ENCODE measurements at regions not wholly inside any gene's neighbourhood (a gene's known extent, or its start where the extent isn't known, plus 50 kb on each side); places are given as distances from the start of the nearest gene placed in this dataset.
"Not testable (repeated sequence)": the region's sequence is repeated elsewhere in the genome, so short reads cannot be mapped to it uniquely, and the experiment has no call there.

- no peak overlapping the region for H3K27ac ChIP-seq (ENCODE audit: low read depth)
- no peak overlapping the region for H3K4me3 ChIP-seq (ENCODE audit: low read depth, low read length)
- no peak for DNase-seq (ENCODE audit: extremely low spot score)
- no peaks in the 10 kb centered on the region for H3K4me1 ChIP-seq (ENCODE audit: insufficient read depth)
- no peaks in the 10 kb centered on the region for H3K36me3 ChIP-seq (ENCODE audit: insufficient read depth)
These were observed 443.1 kb upstream of the NFIA start for GRCh38 chr1:60639287-60639686.

GRCh38 chr1:60637651-60638050 is 444.7 kb upstream of the NFIA start:
- Histone ChIP-seq H3K27ac (ENCODE audit: low read depth) (no peak overlapping the region), H3K36me3 (ENCODE audit: insufficient read depth) (no peaks in the 10 kb centered on the region), H3K4me3 (ENCODE audit: low read depth, low read length) (no peak overlapping the region), H3K4me1 (ENCODE audit: insufficient read depth) (no peaks in the 10 kb centered on the region)
- 92% methylated on average over 1 of the region's 1 CpG for WGBS
- DNase-seq (ENCODE audit: extremely low spot score) = no peak

GRCh38 chr1:60636946-60637345 is 445.4 kb upstream of the NFIA start:
- Histone ChIP-seq H3K4me1 (ENCODE audit: insufficient read depth) (no peaks in the 10 kb centered on the region), H3K36me3 (ENCODE audit: insufficient read depth) (no peaks in the 10 kb centered on the region), H3K27ac (ENCODE audit: low read depth) (no peak overlapping the region), H3K4me3 (ENCODE audit: low read depth, low read length) (no peak overlapping the region)
- 64% methylated on average over 2 of the region's 2 CpGs for WGBS
- no peak for DNase-seq (ENCODE audit: extremely low spot score)

- no peak overlapping the region for H3K27ac ChIP-seq (ENCODE audit: low read depth)
- no peaks in the 10 kb centered on the region for H3K4me1 ChIP-seq (ENCODE audit: insufficient read depth)
- WGBS = 72% methylated on average over 6 of the region's 6 CpGs
- H3K36me3 ChIP-seq (ENCODE audit: insufficient read depth) = no peaks in the 10 kb centered on the region
- no peak for DNase-seq (ENCODE audit: extremely low spot score)
- H3K4me3 ChIP-seq (ENCODE audit: low read depth, low read length) = no peak overlapping the region
These were observed 448.3 kb upstream of the NFIA start for GRCh38 chr1:60634106-60634505.

- no peak overlapping the region for H3K4me3 ChIP-seq (ENCODE audit: low read depth, low read length)
- no peaks in the 10 kb centered on the region for H3K4me1 ChIP-seq (ENCODE audit: insufficient read depth)
- 83% methylated on average over 2 of the region's 2 CpGs for WGBS
- H3K36me3 ChIP-seq (ENCODE audit: insufficient read depth) = no peaks in the 10 kb centered on the region
- DNase-seq (ENCODE audit: extremely low spot score) = no peak
- H3K27ac ChIP-seq (ENCODE audit: low read depth) = no peak overlapping the region
These were observed 459.9 kb upstream of the NFIA start for GRCh38 chr1:60622486-60622885.

- WGBS = 10% methylated on average over 10 of the region's 10 CpGs
These were observed 461.0 kb upstream of the NFIA start for GRCh38 chr1:60621368-60621851.

GRCh38 chr1:60620087-60620486 is 462.3 kb upstream of the NFIA start:
- H3K4me3 ChIP-seq (ENCODE audit: low read depth, low read length) = no peak overlapping the region
- no peaks in the 10 kb centered on the region for H3K36me3 ChIP-seq (ENCODE audit: insufficient read depth)
- peak overlapping the region; percentile 15 for H3K27ac ChIP-seq (ENCODE audit: low read depth)
- WGBS = 39% methylated on average over 7 of the region's 7 CpGs
- DNase-seq (ENCODE audit: extremely low spot score) = no peak
- no peaks in the 10 kb centered on the region for H3K4me1 ChIP-seq (ENCODE audit: insufficient read depth)

More at GRCh38 chr1:60621368-60621851, 461.0 kb upstream of the NFIA start:
- H3K4me1 ChIP-seq (ENCODE audit: insufficient read depth) = no peaks in the 10 kb centered on the region
- DNase-seq (ENCODE audit: extremely low spot score) = peak; percentile 48
- H3K4me3 ChIP-seq (ENCODE audit: low read depth, low read length) = no peak overlapping the region
- no peaks in the 10 kb centered on the region for H3K36me3 ChIP-seq (ENCODE audit: insufficient read depth)
- H3K27ac ChIP-seq (ENCODE audit: low read depth) = no peak overlapping the region

GRCh38 chr1:60619581-60619980 is 462.8 kb upstream of the NFIA start:
- no peak for DNase-seq (ENCODE audit: extremely low spot score)
- no peak overlapping the region for H3K27ac ChIP-seq (ENCODE audit: low read depth)
- no peaks in the 10 kb centered on the region for H3K36me3 ChIP-seq (ENCODE audit: insufficient read depth)
- H3K4me1 ChIP-seq (ENCODE audit: insufficient read depth) = no peaks in the 10 kb centered on the region
- H3K4me3 ChIP-seq (ENCODE audit: low read depth, low read length) = no peak overlapping the region
- WGBS = 68% methylated on average over 3 of the region's 3 CpGs

GRCh38 chr1:60615666-60616065 is 466.7 kb upstream of the NFIA start:
- no peak overlapping the region for H3K4me3 ChIP-seq (ENCODE audit: low read depth, low read length)
- H3K27ac ChIP-seq (ENCODE audit: low read depth) = no peak overlapping the region
- H3K4me1 ChIP-seq (ENCODE audit: insufficient read depth) = no peaks in the 10 kb centered on the region
- 92% methylated on average over 3 of the region's 3 CpGs for WGBS
- H3K36me3 ChIP-seq (ENCODE audit: insufficient read depth) = no peaks in the 10 kb centered on the region
- DNase-seq (ENCODE audit: extremely low spot score) = no peak

GRCh38 chr1:60612790-60613189 is 469.6 kb upstream of the NFIA start:
- H3K4me1 ChIP-seq (ENCODE audit: insufficient read depth) = no peaks in the 10 kb centered on the region
- no peaks in the 10 kb centered on the region for H3K36me3 ChIP-seq (ENCODE audit: insufficient read depth)
- 89% methylated on average over 4 of the region's 4 CpGs for WGBS
- no peak overlapping the region for H3K4me3 ChIP-seq (ENCODE audit: low read depth, low read length)
- H3K27ac ChIP-seq (ENCODE audit: low read depth) = no peak overlapping the region
- DNase-seq (ENCODE audit: extremely low spot score) = no peak

GRCh38 chr1:60606921-60607320 is 475.4 kb upstream of the NFIA start:
- not testable (repeated sequence) for H3K27ac ChIP-seq (ENCODE audit: low read depth); DNase-seq (ENCODE audit: extremely low spot score); H3K4me1 ChIP-seq (ENCODE audit: insufficient read depth); H3K4me3 ChIP-seq (ENCODE audit: low read depth, low read length); H3K36me3 ChIP-seq (ENCODE audit: insufficient read depth)
- WGBS = 95% methylated on average over 1 of the region's 1 CpG

- no peak overlapping the region for H3K27ac ChIP-seq (ENCODE audit: low read depth)
- DNase-seq (ENCODE audit: extremely low spot score) = no peak
- no peak overlapping the region for H3K4me3 ChIP-seq (ENCODE audit: low read depth, low read length)
- H3K36me3 ChIP-seq (ENCODE audit: insufficient read depth) = no peaks in the 10 kb centered on the region
- 66% methylated on average over 1 of the region's 1 CpG for WGBS
- H3K4me1 ChIP-seq (ENCODE audit: insufficient read depth) = no peaks in the 10 kb centered on the region
These were observed 481.8 kb upstream of the NFIA start for GRCh38 chr1:60600532-60600931.

GRCh38 chr1:60599574-60599973 is 482.8 kb upstream of the NFIA start:
- Histone ChIP-seq H3K36me3 (ENCODE audit: insufficient read depth) (no peaks in the 10 kb centered on the region), H3K4me1 (ENCODE audit: insufficient read depth) (no peaks in the 10 kb centered on the region), H3K4me3 (ENCODE audit: low read depth, low read length) (no peak overlapping the region), H3K27ac (ENCODE audit: low read depth) (no peak overlapping the region)
- 40% methylated on average over 1 of the region's 1 CpG for WGBS
- no peak for DNase-seq (ENCODE audit: extremely low spot score)

- DNase-seq (ENCODE audit: extremely low spot score) = no peak
- Histone ChIP-seq H3K36me3 (ENCODE audit: insufficient read depth) (no peaks in the 10 kb centered on the region), H3K27ac (ENCODE audit: low read depth) (no peak overlapping the region), H3K4me3 (ENCODE audit: low read depth, low read length) (no peak overlapping the region), H3K4me1 (ENCODE audit: insufficient read depth) (no peaks in the 10 kb centered on the region)
- 81% methylated on average over 5 of the region's 5 CpGs for WGBS
These were observed 484.1 kb upstream of the NFIA start for GRCh38 chr1:60598041-60598910.
